GM13976 (cell line): ENCODE measurements at regions not wholly inside any gene's neighbourhood (a gene's known extent, or its start where the extent isn't known, plus 50 kb on each side); places are given as distances from the start of the nearest gene placed in this dataset.

Experiments
- DNase-seq: peaks from one replicate; pipeline ENCODE4 v3.0.0; 2012; ENCODE audit warnings: low spot score
- CTCF ChIP-seq: IDR thresholded peaks from 2 replicates; pipeline ENCODE4 v1.5.1; 2012; ENCODE audit warnings: borderline replicate concordance, mild to moderate bottlenecking; ENCODE audit not compliant: insufficient read depth; ENCODE audit errors: extremely low read depth, missing control alignments, control extremely low read depth
- in situ Hi-C: fragments of 300-500 bp; cut with MboI; formaldehyde crosslinking; loops from one replicate; pipeline ENCODE4 v1.12.0; 2022; ENCODE audit warnings: low sequenced_read_pairs, mixed read lengths, inconsistent platforms; ENCODE audit not compliant: unreplicated experiment

- DNase-seq: no peak
- in situ Hi-C loops: no loop called here
- TF ChIP-seq CTCF: no peak
Measured at GRCh38 chr20:12597551-12597950, 411.2 kb upstream of the SPTLC3 start.

- no peak for DNase-seq
- no peak for TF ChIP-seq CTCF
- in situ Hi-C loops: no loop called here
Measured at GRCh38 chr20:12598894-12599293, 409.9 kb upstream of the SPTLC3 start.

- DNase-seq: no peak
- in situ Hi-C loops: no loop called here
- TF ChIP-seq CTCF: no peak
Measured at GRCh38 chr20:12599494-12599893, 409.3 kb upstream of the SPTLC3 start.

- in situ Hi-C loops: no loop called here
- no peak for TF ChIP-seq CTCF
- no peak for DNase-seq
Measured at GRCh38 chr20:12605751-12606150, 403.0 kb upstream of the SPTLC3 start.

- TF ChIP-seq CTCF: no peak
- DNase-seq: no peak
- in situ Hi-C loops: no loop called here
Measured at GRCh38 chr20:12610871-12611270, 397.9 kb upstream of the SPTLC3 start.

GRCh38 chr20:12614764-12615163, 394.0 kb upstream of the SPTLC3 start:
- no peak for TF ChIP-seq CTCF
- in situ Hi-C loops: no loop called here
- DNase-seq: no peak

GRCh38 chr20:12617076-12617475, 391.7 kb upstream of the SPTLC3 start:
- in situ Hi-C loops: no loop called here
- TF ChIP-seq CTCF: no peak
- no peak for DNase-seq
